CD14-positive monocyte (primary cell): ENCODE measurements at regions not wholly inside any gene's neighbourhood (a gene's known extent, or its start where the extent isn't known, plus 50 kb on each side); places are given as distances from the start of the nearest gene placed in this dataset.

Experiments
- DNase-seq, 3 donors: peaks; one replicate each; pipeline ENCODE4 v3.0.0-alpha.2; 2011 to 2022
- H2AFZ ChIP-seq: 2 replicates; pipeline ENCODE4 v1.6.0; 2012; ENCODE audit warnings: mild to moderate bottlenecking, low read depth, low read length, inconsistent platforms; ENCODE audit not compliant: insufficient read depth, poor library complexity, severe bottlenecking
- H3K27ac ChIP-seq, 2 donors: 1 replicate in 1 of 2; 2 replicates in 1 of 2; pipeline ENCODE4 v1.5.1; 2012 to 2013; ENCODE audit warnings: low read length in 2 of 2, control low read depth in 1 of 2, inconsistent platforms in 1 of 2, low read depth in 1 of 2, mild to moderate bottlenecking in 1 of 2
- H3K27me3 ChIP-seq, 2 donors: one replicate each; pipeline versions ENCODE4 v1.6.0 to v1.6.1; 2011 to 2013; ENCODE audit warnings: low read length in 2 of 2; ENCODE audit not compliant: control insufficient read depth in 2 of 2, insufficient read depth in 2 of 2
- H3K36me3 ChIP-seq, 2 donors: replicated peaks in 1 of 2; 1 replicate in 1 of 2; 2 replicates in 1 of 2; pipeline versions ENCODE4 v1.5.1 to v1.6.1; 2012 to 2013; ENCODE audit warnings: low read length in 2 of 2, control low read depth in 1 of 2, inconsistent platforms in 1 of 2, mild to moderate bottlenecking in 1 of 2; ENCODE audit not compliant: insufficient read depth in 2 of 2, control insufficient read depth in 1 of 2
- H3K4me1 ChIP-seq, 2 donors: 1 replicate in 1 of 2; 2 replicates in 1 of 2; pipeline versions ENCODE4 v1.5.1 to v1.6.1; 2012 to 2013; ENCODE audit warnings: low read length in 2 of 2, control low read depth in 1 of 2, inconsistent platforms in 1 of 2, mild to moderate bottlenecking in 1 of 2, moderate library complexity in 1 of 2; ENCODE audit not compliant: insufficient read depth in 2 of 2, control insufficient read depth in 1 of 2
- H3K4me2 ChIP-seq: replicated peaks from 2 replicates; pipeline ENCODE3; 2012; ENCODE audit warnings: low read length, moderate library complexity, mild to moderate bottlenecking; ENCODE audit not compliant: poor library complexity, severe bottlenecking; ENCODE audit errors: extremely low read depth
- H3K4me3 ChIP-seq, 3 experiments: fragments of 200-600 bp in 1 of 3; sonication (generic) in 1 of 3; replicated peaks in 1 of 3; 1 replicate in 2 of 3; 2 replicates in 1 of 3; pipeline ENCODE4 v1.5.1; 2011 to 2013; ENCODE audit warnings: low read length in 3 of 3, mild to moderate bottlenecking in 3 of 3, control low read depth in 2 of 3, low read depth in 2 of 3, inconsistent platforms in 1 of 3, moderate library complexity in 1 of 3
- H3K79me2 ChIP-seq: 2 replicates; pipeline ENCODE4 v1.6.0; 2012; ENCODE audit warnings: mild to moderate bottlenecking, control low read depth, inconsistent platforms, low read length, moderate library complexity; ENCODE audit not compliant: insufficient read depth
- H3K9ac ChIP-seq: 2 replicates; pipeline ENCODE4 v1.6.0; 2017; ENCODE audit warnings: low read length, mild to moderate bottlenecking; ENCODE audit not compliant: insufficient read depth, poor library complexity, severe bottlenecking
- H3K9me3 ChIP-seq, 2 donors: replicated peaks in 1 of 2; 1 replicate in 1 of 2; 2 replicates in 1 of 2; pipeline versions ENCODE4 v1.5.1 to v1.6.1; 2012 to 2013; ENCODE audit warnings: low read length in 2 of 2, control low read depth in 1 of 2; ENCODE audit not compliant: control insufficient read depth in 1 of 2, insufficient read depth in 1 of 2
- H4K20me1 ChIP-seq: 2 replicates; pipeline ENCODE4 v1.6.0; 2012; ENCODE audit warnings: mild to moderate bottlenecking, low read length, control low read depth, moderate library complexity; ENCODE audit not compliant: insufficient read depth
- H3K27ac Mint-ChIP-seq, 7 donors: one replicate each; pipeline ENCODE4 v1.8.0; 2020; ENCODE audit warnings: mild to moderate bottlenecking in 7 of 7, mixed read lengths in 7 of 7, moderate library complexity in 6 of 7, inconsistent platforms in 2 of 7
- H3K27me3 Mint-ChIP-seq, 3 donors: one replicate each; pipeline ENCODE4 v1.8.0; 2021 to 2022; ENCODE audit warnings: low read depth in 3 of 3, mild to moderate bottlenecking in 3 of 3, mixed read lengths in 3 of 3, moderate library complexity in 3 of 3, inconsistent platforms in 1 of 3
- H3K36me3 Mint-ChIP-seq, 2 donors: one replicate each; pipeline ENCODE4 v1.8.0; 2020; ENCODE audit warnings: mixed read lengths in 2 of 2, inconsistent platforms in 1 of 2, mild to moderate bottlenecking in 1 of 2
- H3K4me1 Mint-ChIP-seq: one replicate; pipeline ENCODE4 v1.8.0; 2020; ENCODE audit warnings: mild to moderate bottlenecking, mixed read lengths
- H3K4me3 Mint-ChIP-seq, 2 donors: one replicate each; pipeline ENCODE4 v1.8.0; 2020; ENCODE audit warnings: mild to moderate bottlenecking in 2 of 2, mixed read lengths in 2 of 2, moderate library complexity in 1 of 2
- H3K9me3 Mint-ChIP-seq, 7 donors: one replicate each; pipeline ENCODE4 v1.8.0; 2020 to 2022; ENCODE audit warnings: mixed read lengths in 7 of 7, mild to moderate bottlenecking in 6 of 7, moderate library complexity in 6 of 7, inconsistent platforms in 2 of 7
- CTCF ChIP-seq: fragments of 200-600 bp; IDR thresholded peaks from one replicate; pipeline ENCODE4 v1.8.0; 2022; ENCODE audit warnings: antibody characterized with exemption, mild to moderate bottlenecking
- WGBS: methylation state at CpG from one replicate; pipeline ENCODE4 v1.1.5; 2013; ENCODE audit warnings: missing lambda C conversion rate; ENCODE audit not compliant: insufficient coverage; 5-methylcytosine and 5-hydroxymethylcytosine counted together
- intact Hi-C, 2 donors: fragments of 100-400 bp; cut with micrococcal nuclease; formaldehyde crosslinking; loops; one replicate each; pipeline versions ENCODE4 v1.15.0 to v1.15.1; 2023

- Histone ChIP-seq H3K9ac (no peak overlapping the region), H3K9me3 (no peaks in the 10 kb centered on the region), H3K36me3 (no peaks in the 10 kb centered on the region), H3K4me1 (no peaks in the 10 kb centered on the region), H3K4me3 (no peak overlapping the region), H3K4me2 (no peak overlapping the region), H3K79me2 (no peaks in the 10 kb centered on the region), H2AFZ (no peak overlapping the region), H4K20me1 (no peaks in the 10 kb centered on the region), H3K27ac (no peak overlapping the region), H3K27me3 (no peaks in the 10 kb centered on the region)
- H3K4me1 Mint-ChIP-seq, result no peaks in the 10 kb centered on the region
- H3K4me3 Mint-ChIP-seq, result no peak overlapping the region
- no peak for DNase-seq
- intact Hi-C loops, result no loop called here
- no peak for TF ChIP-seq CTCF
- WGBS, result no CpG with 5 or more reads among the region's 2 CpGs
- peaks cover 0 to 8% (median 3%) of the 10 kb centered on the region in 7 donors for H3K9me3 Mint-ChIP-seq
- H3K27me3 Mint-ChIP-seq, result no peaks in the 10 kb centered on the region
- H3K36me3 Mint-ChIP-seq, result no peaks in the 10 kb centered on the region
- H3K27ac Mint-ChIP-seq, result no peak overlapping the region
These were observed 722.5 kb downstream of the FAT4 start for GRCh38 chr4:126037231-126037630.

- H3K4me1 Mint-ChIP-seq, result no peaks in the 10 kb centered on the region
- no peak overlapping the region for H3K4me3 Mint-ChIP-seq
- H3K27me3 Mint-ChIP-seq, result no peaks in the 10 kb centered on the region
- Histone ChIP-seq H3K4me2 (no peak overlapping the region), H3K79me2 (no peaks in the 10 kb centered on the region), H4K20me1 (no peaks in the 10 kb centered on the region), H3K27me3 (no peaks in the 10 kb centered on the region), H2AFZ (no peak overlapping the region), H3K9me3 (no peaks in the 10 kb centered on the region), H3K9ac (no peak overlapping the region), H3K36me3 (no peaks in the 10 kb centered on the region), H3K27ac (no peak overlapping the region), H3K4me1 (no peaks in the 10 kb centered on the region), H3K4me3 (no peak overlapping the region)
- intact Hi-C loops, result no loop called here
- no peak overlapping the region for H3K27ac Mint-ChIP-seq
- TF ChIP-seq CTCF, result no peak
- no peaks in the 10 kb centered on the region for H3K36me3 Mint-ChIP-seq
- DNase-seq, result no peak
- WGBS, result no CpG with 5 or more reads among the region's 2 CpGs
- H3K9me3 Mint-ChIP-seq, result peaks cover 0 to 4% (median 2%) of the 10 kb centered on the region in 7 donors
These were observed 723.9 kb downstream of the FAT4 start for GRCh38 chr4:126038502-126039144.
